OCI-M2 (cell line): ENCODE measurements at regions not wholly inside any gene's neighbourhood (a gene's known extent, or its start where the extent isn't known, plus 50 kb on each side); places are given as distances from the start of the nearest gene placed in this dataset.
"Not testable (repeated sequence)": the region's sequence is repeated elsewhere in the genome, so short reads cannot be mapped to it uniquely, and the experiment has no call there.

Experiments
- DNase-seq: peaks from one replicate; lab custom pipeline; 2025; ENCODE audit not compliant: unreplicated experiment; lab: John Stamatoyannopoulos, UW

GRCh38 chr4:189619441-189620250 is 321.0 kb upstream of the FRG1 start:
- DNase-seq = not testable (repeated sequence)

GRCh38 chr4:189622574-189622973 is 318.1 kb upstream of the FRG1 start:
- DNase-seq = not testable (repeated sequence)

DNA sequence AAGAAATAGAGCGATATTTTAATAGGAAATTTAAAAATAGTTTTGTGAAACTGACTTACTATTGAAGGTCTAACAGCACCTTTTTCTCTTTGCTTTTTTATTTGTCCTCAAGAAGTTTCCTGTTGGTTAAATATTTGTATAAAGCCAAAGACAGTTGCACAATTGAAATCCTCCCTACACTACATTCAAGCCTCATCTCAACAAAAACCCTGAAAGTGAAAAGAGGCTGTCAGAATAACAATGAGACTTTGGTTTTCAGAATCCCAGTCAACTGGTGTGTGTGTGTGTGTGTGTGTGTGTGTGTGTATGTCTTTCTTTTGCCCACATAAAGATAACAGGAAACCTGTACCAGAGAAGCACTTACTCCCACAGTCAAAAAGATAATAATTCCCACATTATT is 313.6 kb upstream of the FRG1 start:
- not testable (repeated sequence) for DNase-seq

DNA sequence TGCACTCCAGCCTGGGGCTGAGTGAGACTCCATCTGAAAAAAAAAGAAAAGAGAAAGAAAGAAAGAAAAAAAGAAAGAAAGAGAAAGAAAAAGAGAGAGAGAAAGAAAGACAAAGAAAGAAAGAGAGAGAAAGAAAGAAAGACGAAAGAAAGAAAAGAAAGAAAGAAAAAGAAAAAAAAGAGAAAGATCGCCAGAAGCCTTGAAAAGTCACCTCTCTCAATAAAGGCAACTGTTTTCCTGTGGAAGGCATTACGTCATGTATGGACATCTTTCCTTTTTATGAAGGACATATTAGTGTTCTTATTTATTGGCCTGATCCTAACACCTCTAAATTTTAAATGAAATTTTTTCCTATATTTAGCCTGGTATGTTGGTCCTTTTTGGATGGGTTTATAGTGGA is 310.9 kb upstream of the FRG1 start:
- DNase-seq = not testable (repeated sequence)

- not testable (repeated sequence) for DNase-seq
Observed at GRCh38 chr4:189630913-189631567, 309.6 kb upstream of the FRG1 start.

- DNase-seq = not testable (repeated sequence)
Observed at GRCh38 chr4:189631568-189631916, 309.1 kb upstream of the FRG1 start.

- DNase-seq = not testable (repeated sequence)
Observed at GRCh38 chr4:189650436-189650835, 290.2 kb upstream of the FRG1 start.

GRCh38 chr4:189653130-189653653 is 287.5 kb upstream of the FRG1 start:
- DNase-seq = not testable (repeated sequence)

DNA sequence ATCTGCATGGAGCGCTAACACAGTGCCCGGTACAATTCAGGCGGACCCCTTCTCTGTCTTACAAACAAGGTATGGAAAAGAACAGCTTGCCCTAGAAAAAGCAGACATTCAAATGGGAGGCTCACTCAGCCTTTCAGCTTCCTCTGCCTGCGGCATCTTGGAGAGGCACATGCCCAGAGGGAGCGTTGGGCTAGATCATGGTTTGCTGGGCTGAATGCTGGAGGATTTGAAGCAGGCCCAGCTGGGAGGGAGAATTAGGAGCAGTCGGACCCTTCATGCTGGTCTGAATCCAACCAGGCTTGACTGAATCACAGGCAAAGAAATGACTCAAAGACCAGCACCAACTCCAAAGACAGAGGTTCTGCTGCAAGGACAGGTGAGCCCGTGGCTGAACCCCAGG is 286.7 kb upstream of the FRG1 start:
- DNase-seq = not testable (repeated sequence)

DNA sequence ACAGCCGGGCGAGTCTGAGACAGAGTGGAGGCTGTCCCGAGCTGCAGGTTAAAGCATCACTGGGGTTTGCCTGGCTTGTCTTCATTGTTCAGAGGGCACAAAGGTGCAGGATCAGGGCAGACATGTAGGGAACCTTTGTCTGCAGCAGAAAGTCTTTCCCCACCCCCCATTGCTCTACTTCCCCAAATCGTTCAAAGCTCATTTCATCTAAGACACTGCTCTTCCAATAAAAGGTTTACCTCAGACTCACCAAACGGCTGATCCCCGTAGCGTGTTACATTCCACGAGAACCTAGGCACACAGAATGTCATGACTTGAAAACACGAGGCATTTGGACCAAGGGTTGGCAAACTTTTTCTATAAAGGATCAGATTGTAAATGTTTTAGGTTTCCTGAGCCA is 286.3 kb upstream of the FRG1 start:
- DNase-seq = not testable (repeated sequence)

DNA sequence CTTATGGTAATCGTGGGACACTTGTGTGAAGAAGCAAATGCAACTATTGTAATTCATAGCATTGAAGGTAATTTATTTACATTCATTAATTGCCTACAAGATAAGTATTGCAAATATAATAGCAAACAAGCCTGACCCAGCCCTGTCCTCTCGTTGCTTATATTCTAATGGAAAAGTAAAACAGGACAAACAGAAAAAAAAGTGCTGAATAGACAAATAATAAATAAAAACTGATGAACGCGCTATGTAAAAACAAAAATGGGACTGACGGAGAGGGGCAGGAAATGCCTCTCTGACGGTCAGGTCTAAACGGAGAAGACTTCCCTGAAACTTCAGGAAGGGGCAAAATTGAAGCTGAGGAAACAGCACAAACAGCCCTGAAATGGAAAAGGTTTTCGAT is 284.9 kb upstream of the FRG1 start:
- DNase-seq = not testable (repeated sequence)

- no peak for DNase-seq
Observed at GRCh38 chr4:189656641-189657040, 284.0 kb upstream of the FRG1 start.

- DNase-seq = not testable (repeated sequence)
Observed at GRCh38 chr4:189658259-189658658, 282.4 kb upstream of the FRG1 start.

DNA sequence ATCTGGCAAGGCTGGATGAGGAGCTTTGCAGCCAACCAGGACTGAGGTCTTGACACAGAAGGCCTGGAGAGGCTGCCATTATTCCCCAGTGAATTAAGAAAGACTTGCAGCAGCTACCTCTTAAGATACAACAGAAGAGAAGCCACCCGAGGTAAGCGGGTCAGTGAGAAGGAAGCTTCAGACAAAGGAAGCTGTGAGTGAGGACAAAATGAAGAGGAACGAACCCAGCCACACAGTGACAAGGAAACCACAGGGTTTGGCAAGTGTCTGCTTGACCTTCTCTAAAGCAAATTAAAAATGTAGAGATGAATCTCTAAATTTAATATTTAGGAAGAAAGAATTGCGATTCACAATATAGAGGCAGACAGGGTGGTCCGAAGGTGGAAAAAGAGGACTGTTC is 281.8 kb upstream of the FRG1 start:
- not testable (repeated sequence) for DNase-seq

- DNase-seq = no peak
Observed at GRCh38 chr4:189659287-189659686, 281.4 kb upstream of the FRG1 start.

GRCh38 chr4:189660722-189661360 is 279.8 kb upstream of the FRG1 start:
- no peak for DNase-seq

GRCh38 chr4:189664693-189665250 is 275.9 kb upstream of the FRG1 start:
- no peak for DNase-seq

GRCh38 chr4:189665712-189666305 is 274.9 kb upstream of the FRG1 start:
- DNase-seq = not testable (repeated sequence)

- not testable (repeated sequence) for DNase-seq
Observed at GRCh38 chr4:189667386-189667785, 273.3 kb upstream of the FRG1 start.

DNA sequence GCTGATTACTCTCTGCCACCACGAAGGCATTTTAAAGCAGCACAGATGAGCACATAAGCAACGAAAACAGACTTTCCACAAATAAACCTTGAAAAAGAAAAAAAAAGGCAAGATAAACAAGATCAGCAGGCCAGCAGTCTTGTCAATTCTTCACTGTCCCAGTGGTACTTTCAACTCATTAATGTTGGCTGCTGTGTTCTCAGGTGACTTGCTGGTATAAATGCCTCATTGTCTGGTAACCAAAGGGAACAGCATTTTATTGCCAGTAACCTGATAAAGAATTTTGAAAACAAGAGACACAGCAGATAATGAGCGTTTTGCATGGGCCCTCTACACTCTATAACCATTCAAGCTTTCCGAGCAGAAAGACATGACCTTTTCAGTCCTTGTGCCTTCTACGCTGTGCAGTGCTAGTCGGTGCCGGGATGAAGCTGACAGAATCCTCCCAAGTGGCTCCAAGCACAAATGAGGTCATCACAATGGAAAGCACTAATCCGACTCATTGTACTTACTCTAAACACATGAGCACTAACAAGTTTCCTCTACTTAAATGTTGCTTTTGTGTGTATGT is 242.9 kb upstream of the FRG1 start:
- DNase-seq = not testable (repeated sequence)

DNA sequence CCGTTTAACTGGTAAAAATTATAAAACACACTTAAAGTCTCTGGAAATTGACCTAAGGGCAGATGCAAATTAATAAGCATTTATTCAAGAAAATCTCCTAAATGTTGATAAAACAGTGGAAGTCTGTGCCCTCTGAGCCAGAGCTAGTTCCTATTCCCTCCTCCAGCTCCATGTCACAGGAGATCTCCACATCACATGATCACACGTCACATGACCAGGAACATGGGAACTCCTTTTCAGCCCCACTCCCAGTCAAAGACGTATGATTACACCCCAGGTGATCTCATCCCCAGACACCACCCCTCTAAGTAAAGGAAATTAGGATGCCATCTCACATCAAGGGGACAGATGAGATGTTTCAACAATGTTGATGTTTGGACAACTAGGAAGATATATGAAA is 237.7 kb upstream of the FRG1 start:
- not testable (repeated sequence) for DNase-seq
